Mammary epithelial cell (primary cell): ENCODE measurements at regions not wholly inside any gene's neighbourhood (a gene's known extent, or its start where the extent isn't known, plus 50 kb on each side); places are given as distances from the start of the nearest gene placed in this dataset.

Experiments used
- CTCF ChIP-seq, 2 donors: IDR thresholded peaks in 1 of 2; conservative IDR thresholded peaks in 1 of 2; 2 replicates each; pipeline ENCODE4 v1.5.1; 2011 to 2012; ENCODE audit warnings: inconsistent platforms in 2 of 2, low read length in 2 of 2, mild to moderate bottlenecking in 2 of 2, control low read depth in 1 of 2, low read depth in 1 of 2; ENCODE audit not compliant: insufficient read depth in 1 of 2; ENCODE audit errors: extremely low read depth in 1 of 2
- EZH2 ChIP-seq: IDR thresholded peaks from 2 replicates; pipeline ENCODE4 v1.6.1; 2012; ENCODE audit warnings: low read length, inconsistent platforms, borderline replicate concordance

- TF ChIP-seq CTCF (conservative IDR thresholded peaks at IDR 0.05 in 1 of 2, IDR thresholded peaks at IDR 0.05 in 1 of 2; ENCODE audit: extremely low read depth in 1 of 2, insufficient read depth in 1 of 2, low read depth in 1 of 2, low read length in 2 of 2) (no peak), EZH2 (no peak)
Measured at GRCh38 chr15:38168467-38169070, 84.1 kb upstream of the SPRED1 start.
